ENCODE measurements at regions not wholly inside any gene's neighbourhood (a gene's known extent, or its start where the extent isn't known, plus 50 kb on each side); places are given as distances from the start of the nearest gene placed in this dataset.

GRCh38 chr1:230591678-230592077 lies 50.6 kb upstream of the COG2 start:
- Histone ChIP-seq H3K4me3 (ENCODE audit: low read depth in 2 of 2, low read length in 1 of 2) (no peak overlapping the region), H3K79me2 (ENCODE audit: insufficient read depth) (no peaks in the 10 kb centered on the region), H3K4me2 (no peak overlapping the region), H3K9me2 (no peaks in the 10 kb centered on the region), H3F3A (replicated peaks; ENCODE audit: insufficient read depth) (no peaks in the 10 kb centered on the region), H3K4me1 (ENCODE audit: control insufficient read depth in 1 of 2, insufficient read depth in 2 of 2, low read depth in 1 of 2, low read length in 1 of 2) (peaks cover 0 to 5% of the 10 kb centered on the region in 2 experiments; a peak in 2 of 4 replicates), H3K9me3 (no peaks in the 10 kb centered on the region), H2AFZ (ENCODE audit: low read depth) (no peak overlapping the region), H4K20me1 (ENCODE audit: insufficient read depth) (no peaks in the 10 kb centered on the region), H3K27ac (ENCODE audit: low read depth in 2 of 2, low read length in 1 of 2) (no peak overlapping the region), H3K27me3 (ENCODE audit: insufficient read depth) (no peaks in the 10 kb centered on the region), H3K36me3 (replicated peaks in 1 of 2; ENCODE audit: control insufficient read depth in 1 of 2, insufficient read depth in 2 of 2, low read length in 1 of 2) (no peaks in the 10 kb centered on the region), H3K9ac (no peak overlapping the region)
- WGBS (ENCODE audit: low lambda C conversion rate): 28% methylated on average over 4 of the region's 4 CpGs
- DNase-seq: no peak
- TF ChIP-seq MXI1 (IDR thresholded peaks at IDR 0.05; ENCODE audit: low read depth, low read length): no peak
- TF ChIP-seq EZH2phosphoT487 (IDR thresholded peaks at IDR 0.05; ENCODE audit: borderline replicate concordance, low read depth): no peak
- ChIA-PET POLR2A (no interaction called here), CTCF (interaction anchor here (2.0 kb wide), 1 partner anchor 11 kb away, joined by 7 read pairs; no protein-coding TSS in a partner anchor)

GRCh38 chr1:230589951-230590350 lies 52.3 kb upstream of the COG2 start:
- POLR2A ChIA-PET: no interaction called here
- WGBS (ENCODE audit: low lambda C conversion rate): 35% methylated on average over 2 of the region's 2 CpGs
- CTCF ChIA-PET: interaction anchor here (2.0 kb wide), 2 partner anchors 9 to 10 kb away, joined by 7 to 8 read pairs; no protein-coding TSS in a partner anchor
- TF ChIP-seq GATA2 (CRISPR knock-in tag; IDR thresholded peaks at IDR 0.05) (no peak), RXRA (IDR thresholded peaks at IDR 0.05; ENCODE audit: borderline replicate concordance, low read depth) (no peak), RFX5 (IDR thresholded peaks at IDR 0.05; ENCODE audit: low read length) (no peak), USF2 (IDR thresholded peaks at IDR 0.05; ENCODE audit: borderline replicate concordance, low read depth, low read length) (no peak), ZBTB33 (IDR thresholded peaks at IDR 0.05; ENCODE audit: borderline replicate concordance, low read depth) (no peak), FOXM1 (IDR thresholded peaks at IDR 0.05; ENCODE audit: low read depth) (no peak), RCOR1 (IDR thresholded peaks at IDR 0.05; ENCODE audit: low read length) (no peak), ELF1 (IDR thresholded peaks at IDR 0.05) (no peak), EP300 (IDR thresholded peaks at IDR 0.05; ENCODE audit: borderline replicate concordance in 1 of 2, low read depth in 1 of 2, low read length in 1 of 2) (no peak), SIN3A (IDR thresholded peaks at IDR 0.05; ENCODE audit: borderline replicate concordance, low read depth, low read length) (no peak), USF1 (IDR thresholded peaks at IDR 0.05; ENCODE audit: borderline replicate concordance, low read depth) (no peak), PBX3 (IDR thresholded peaks at IDR 0.05) (no peak), IRF3 (IDR thresholded peaks at IDR 0.05; ENCODE audit: low read depth, low read length) (no peak), MEF2A (IDR thresholded peaks at IDR 0.05; ENCODE audit: borderline replicate concordance, low read depth) (no peak), FOSL2 (IDR thresholded peaks at IDR 0.05; ENCODE audit: borderline replicate concordance, low read depth) (no peak), REST (IDR thresholded peaks at IDR 0.05; ENCODE audit: low read depth, low read length) (no peak)

More at GRCh38 chr1:230589951-230590350, 52.3 kb upstream of the COG2 start:
- Histone ChIP-seq H3K9me2 (no peaks in the 10 kb centered on the region), H3K9me3 (no peaks in the 10 kb centered on the region), H3K36me3 (replicated peaks in 1 of 2; ENCODE audit: control insufficient read depth in 1 of 2, insufficient read depth in 2 of 2, low read length in 1 of 2) (no peaks in the 10 kb centered on the region), H3K4me3 (ENCODE audit: low read depth in 2 of 2, low read length in 1 of 2) (no peak overlapping the region), H3K9ac (no peak overlapping the region), H3K27ac (ENCODE audit: low read depth in 2 of 2, low read length in 1 of 2) (no peak overlapping the region), H3K27me3 (ENCODE audit: insufficient read depth) (no peaks in the 10 kb centered on the region), H4K20me1 (ENCODE audit: insufficient read depth) (no peaks in the 10 kb centered on the region), H3K79me2 (ENCODE audit: insufficient read depth) (no peaks in the 10 kb centered on the region), H3F3A (replicated peaks; ENCODE audit: insufficient read depth) (no peaks in the 10 kb centered on the region), H3K4me2 (no peak overlapping the region), H3K4me1 (ENCODE audit: control insufficient read depth in 1 of 2, insufficient read depth in 2 of 2, low read depth in 1 of 2, low read length in 1 of 2) (peaks cover 0 to 5% of the 10 kb centered on the region in 2 experiments; a peak in 2 of 4 replicates), H2AFZ (ENCODE audit: low read depth) (no peak overlapping the region)
- DNase-seq: no peak
